Neural crest cell (in vitro differentiated cells): ENCODE measurements at regions not wholly inside any gene's neighbourhood (a gene's known extent, or its start where the extent isn't known, plus 50 kb on each side); places are given as distances from the start of the nearest gene placed in this dataset.

ENCODE experiments used
- DNase-seq: peaks from one replicate; pipeline ENCODE4 v3.0.0; 2021; ENCODE audit warnings: low read depth, mixed read lengths, low spot score
- H3K27ac Mint-ChIP-seq: one replicate; pipeline ENCODE4 v1.8.0; 2021; ENCODE audit warnings: mild to moderate bottlenecking, mixed read lengths; ENCODE audit not compliant: unreplicated experiment
- H3K27me3 Mint-ChIP-seq: 2 replicates; pipeline ENCODE4 v1.8.0; 2021; ENCODE audit warnings: low read depth, mild to moderate bottlenecking, mixed read lengths
- H3K36me3 Mint-ChIP-seq: 2 replicates; pipeline ENCODE4 v1.8.0; 2021; ENCODE audit warnings: low read depth, mild to moderate bottlenecking, mixed read lengths
- H3K4me1 Mint-ChIP-seq: 2 replicates; pipeline ENCODE4 v1.8.0; 2021; ENCODE audit warnings: mixed read lengths
- H3K4me3 Mint-ChIP-seq: one replicate; pipeline ENCODE4 v1.8.0; 2021; ENCODE audit warnings: mild to moderate bottlenecking, mixed read lengths
- H3K9me3 Mint-ChIP-seq: 2 replicates; pipeline ENCODE4 v1.8.0; 2021; ENCODE audit warnings: mixed read lengths
- CTCF ChIP-seq: fragments of 200-600 bp; sonication (generic); conservative IDR thresholded peaks from 2 replicates; pipeline ENCODE4 v1.5.0; 2021; ENCODE audit warnings: antibody characterized with exemption, mild to moderate bottlenecking

DNA sequence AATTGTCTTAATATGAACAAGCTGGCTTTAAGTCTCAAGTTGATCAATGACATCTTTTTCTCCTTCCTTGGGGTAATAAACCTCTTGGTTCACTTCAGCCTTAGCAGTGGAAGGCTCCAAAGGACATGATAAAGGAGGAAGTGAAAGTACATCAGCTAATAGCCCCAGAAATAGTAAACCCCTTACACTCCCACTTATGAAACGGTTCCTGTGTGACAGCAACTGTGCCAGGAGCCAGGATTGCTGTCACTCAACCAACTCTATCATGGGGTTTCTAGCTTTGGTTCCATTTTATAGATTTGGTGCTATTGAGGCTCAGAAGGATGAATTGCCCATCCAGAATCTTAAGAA lies 216.7 kb downstream of the ABHD5 start:
- no peak for DNase-seq
- Mint-ChIP-seq H3K9me3 (no peaks in the 10 kb centered on the region), H3K4me1 (no peaks in the 10 kb centered on the region), H3K4me3 (no peak overlapping the region), H3K36me3 (no peaks in the 10 kb centered on the region), H3K27ac (no peak overlapping the region), H3K27me3 (no peaks in the 10 kb centered on the region)
- no peak for TF ChIP-seq CTCF

DNA sequence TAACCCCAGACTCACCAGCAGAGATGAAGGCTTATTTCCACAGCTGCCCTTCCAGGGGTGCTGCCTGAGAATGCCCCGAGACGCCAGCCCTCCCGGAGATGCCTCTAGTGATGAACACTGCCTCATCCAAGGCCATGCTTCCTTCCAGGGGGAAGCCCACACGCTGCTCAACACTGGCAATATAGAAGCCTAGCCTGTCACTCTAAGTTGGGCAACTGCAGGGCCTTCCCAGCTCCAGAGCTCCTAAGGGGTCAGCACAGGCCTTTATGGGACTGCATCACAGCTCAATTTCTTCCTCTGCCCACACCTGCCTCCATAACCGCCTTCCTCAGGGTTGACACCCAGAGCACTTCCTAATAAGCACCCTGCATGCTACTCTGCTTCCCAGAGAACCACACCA lies 217.7 kb downstream of the ABHD5 start:
- no peak for TF ChIP-seq CTCF
- H3K36me3 Mint-ChIP-seq = no peaks in the 10 kb centered on the region
- no peak overlapping the region for H3K27ac Mint-ChIP-seq
- H3K4me3 Mint-ChIP-seq = no peak overlapping the region
- DNase-seq = no peak
- no peaks in the 10 kb centered on the region for H3K27me3 Mint-ChIP-seq
- H3K4me1 Mint-ChIP-seq = no peaks in the 10 kb centered on the region
- H3K9me3 Mint-ChIP-seq = no peaks in the 10 kb centered on the region

DNA sequence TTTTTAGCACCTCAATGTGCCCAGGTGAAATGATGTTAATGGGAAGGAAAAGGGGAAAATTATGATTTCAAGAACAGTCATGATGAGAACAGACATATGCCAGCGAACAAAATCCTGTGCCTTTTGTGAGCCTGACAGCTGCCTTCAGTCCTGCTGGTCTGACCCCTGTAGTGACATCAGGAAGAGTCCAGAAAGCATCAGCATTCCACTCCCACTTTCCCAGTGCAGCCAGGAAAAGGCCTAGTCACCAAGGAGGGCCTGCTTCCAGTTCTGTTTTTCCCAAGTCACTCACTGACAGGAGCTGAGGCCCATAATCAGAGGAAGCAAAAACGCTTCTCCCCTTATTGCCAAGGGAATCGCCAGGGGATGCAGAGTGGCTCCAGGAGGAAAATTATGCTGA lies 218.4 kb downstream of the ABHD5 start:
- no peak for TF ChIP-seq CTCF
- Mint-ChIP-seq H3K27ac (no peak overlapping the region), H3K4me3 (no peak overlapping the region), H3K9me3 (no peaks in the 10 kb centered on the region), H3K4me1 (no peaks in the 10 kb centered on the region), H3K36me3 (no peaks in the 10 kb centered on the region), H3K27me3 (no peaks in the 10 kb centered on the region)
- no peak for DNase-seq

DNA sequence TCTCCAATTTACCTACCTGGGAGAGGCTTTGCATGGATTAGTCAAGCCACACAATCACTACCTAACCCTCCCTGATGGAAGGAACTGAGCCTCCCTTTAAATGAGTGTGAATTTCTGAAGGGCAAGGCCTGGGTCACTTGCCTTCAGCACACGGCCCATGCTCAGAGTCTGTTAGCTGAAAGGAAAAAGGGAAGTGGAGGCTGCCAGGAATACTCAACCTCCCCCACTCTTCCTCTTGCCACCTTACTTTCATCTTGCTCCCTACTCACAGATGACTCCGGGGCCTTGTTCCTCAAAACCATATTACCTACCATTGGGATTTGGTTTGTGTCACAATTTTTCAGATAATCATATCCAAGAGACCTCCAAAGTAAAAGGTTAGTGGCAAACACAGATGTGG lies 220.0 kb downstream of the ABHD5 start:
- Mint-ChIP-seq H3K27ac (no peak overlapping the region), H3K4me1 (no peaks in the 10 kb centered on the region), H3K36me3 (no peaks in the 10 kb centered on the region), H3K27me3 (no peaks in the 10 kb centered on the region), H3K4me3 (no peak overlapping the region), H3K9me3 (no peaks in the 10 kb centered on the region)
- no peak for DNase-seq
- TF ChIP-seq CTCF = no peak

GRCh38 chr3:43913036-43913948 lies 222.6 kb downstream of the ABHD5 start:
- Mint-ChIP-seq H3K36me3 (no peaks in the 10 kb centered on the region), H3K27ac (no peak overlapping the region), H3K27me3 (no peaks in the 10 kb centered on the region), H3K4me1 (no peaks in the 10 kb centered on the region), H3K9me3 (no peaks in the 10 kb centered on the region), H3K4me3 (no peak overlapping the region)
- TF ChIP-seq CTCF = no peak
- no peak for DNase-seq
